RWPE2 (cell line): ENCODE measurements at regions not wholly inside any gene's neighbourhood (a gene's known extent, or its start where the extent isn't known, plus 50 kb on each side); places are given as distances from the start of the nearest gene placed in this dataset.

Experiments used
- ATAC-seq: fragments of 200-7000 bp; cut with Tn5 transposase; 3 replicates; pipeline ENCODE4 v1.9.1; 2021; ENCODE audit warnings: low read depth
- DNase-seq: peaks from one replicate; pipeline ENCODE4 v3.0.0-alpha.2; 2020; ENCODE audit warnings: low spot score
- H3K27ac ChIP-seq: fragments of 450-650 bp; 2 replicates; pipeline ENCODE4 v1.5.1; 2017; ENCODE audit warnings: mild to moderate bottlenecking; ENCODE audit not compliant: poor library complexity, severe bottlenecking
- H3K27me3 ChIP-seq: fragments of 250-450 bp; sonication (Bioruptor Pico); 2 replicates; pipeline ENCODE4 v1.5.1; 2021; ENCODE audit warnings: mild to moderate bottlenecking, moderate library complexity; ENCODE audit not compliant: insufficient read depth, poor library complexity, severe bottlenecking
- H3K36me3 ChIP-seq: fragments of 250-450 bp; sonication (Bioruptor Pico); 2 replicates; pipeline ENCODE4 v1.5.1; 2020; ENCODE audit warnings: low read depth, mild to moderate bottlenecking, moderate library complexity
- H3K4me1 ChIP-seq: fragments of 250-450 bp; sonication (Bioruptor Pico); 2 replicates; pipeline ENCODE4 v1.5.1; 2021; ENCODE audit warnings: mild to moderate bottlenecking, moderate library complexity; ENCODE audit not compliant: insufficient read depth, poor library complexity, severe bottlenecking
- H3K4me3 ChIP-seq: fragments of 250-450 bp; sonication (Bioruptor Pico); 2 replicates; pipeline ENCODE4 v1.5.1; 2021; ENCODE audit warnings: mild to moderate bottlenecking, moderate library complexity; ENCODE audit not compliant: severe bottlenecking
- H3K9me3 ChIP-seq: fragments of 250-450 bp; sonication (Bioruptor Pico); 2 replicates; pipeline ENCODE4 v1.5.1; 2021; ENCODE audit warnings: mild to moderate bottlenecking, moderate library complexity; ENCODE audit not compliant: severe bottlenecking
- TF ChIP-seq, protein P1 (sequence below): fragments of 450-650 bp; IDR thresholded peaks from one replicate; pipeline ENCODE4 v1.5.1; 2017; ENCODE audit warnings: mild to moderate bottlenecking, moderate library complexity; ENCODE audit not compliant: poor library complexity, severe bottlenecking

DNA sequence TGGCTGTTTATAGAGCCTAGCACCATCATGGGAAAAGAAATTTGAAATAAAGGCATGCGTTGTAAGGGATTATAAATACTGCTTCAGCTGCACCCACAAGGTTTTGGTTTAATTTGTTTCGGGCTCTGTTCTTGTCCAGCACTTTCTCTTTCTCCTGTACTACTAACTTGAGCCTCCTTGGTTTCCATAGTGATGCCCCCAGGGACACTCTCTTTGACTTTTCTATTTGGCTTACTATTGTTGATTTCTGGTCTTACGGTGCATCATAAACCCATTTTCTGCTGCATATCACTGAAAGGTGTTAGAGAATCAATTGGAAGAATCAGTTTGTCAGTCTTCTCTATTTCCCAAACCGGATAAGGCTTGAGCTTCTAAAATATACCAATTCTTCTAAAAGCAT, 1674.3 kb upstream of the RAG2 start:
- H3K4me1 ChIP-seq, result no peaks in the 10 kb centered on the region
- no peak overlapping the region for H3K4me3 ChIP-seq
- DNase-seq, result no peak
- TF ChIP-seq, protein P1, sequence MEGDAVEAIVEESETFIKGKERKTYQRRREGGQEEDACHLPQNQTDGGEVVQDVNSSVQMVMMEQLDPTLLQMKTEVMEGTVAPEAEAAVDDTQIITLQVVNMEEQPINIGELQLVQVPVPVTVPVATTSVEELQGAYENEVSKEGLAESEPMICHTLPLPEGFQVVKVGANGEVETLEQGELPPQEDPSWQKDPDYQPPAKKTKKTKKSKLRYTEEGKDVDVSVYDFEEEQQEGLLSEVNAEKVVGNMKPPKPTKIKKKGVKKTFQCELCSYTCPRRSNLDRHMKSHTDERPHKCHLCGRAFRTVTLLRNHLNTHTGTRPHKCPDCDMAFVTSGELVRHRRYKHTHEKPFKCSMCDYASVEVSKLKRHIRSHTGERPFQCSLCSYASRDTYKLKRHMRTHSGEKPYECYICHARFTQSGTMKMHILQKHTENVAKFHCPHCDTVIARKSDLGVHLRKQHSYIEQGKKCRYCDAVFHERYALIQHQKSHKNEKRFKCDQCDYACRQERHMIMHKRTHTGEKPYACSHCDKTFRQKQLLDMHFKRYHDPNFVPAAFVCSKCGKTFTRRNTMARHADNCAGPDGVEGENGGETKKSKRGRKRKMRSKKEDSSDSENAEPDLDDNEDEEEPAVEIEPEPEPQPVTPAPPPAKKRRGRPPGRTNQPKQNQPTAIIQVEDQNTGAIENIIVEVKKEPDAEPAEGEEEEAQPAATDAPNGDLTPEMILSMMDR, result no peak
- no peaks in the 10 kb centered on the region for H3K9me3 ChIP-seq
- no peaks in the 10 kb centered on the region for H3K36me3 ChIP-seq
- no peak for ATAC-seq
- H3K27ac ChIP-seq, result no peak overlapping the region
- H3K27me3 ChIP-seq, result no peaks in the 10 kb centered on the region

DNA sequence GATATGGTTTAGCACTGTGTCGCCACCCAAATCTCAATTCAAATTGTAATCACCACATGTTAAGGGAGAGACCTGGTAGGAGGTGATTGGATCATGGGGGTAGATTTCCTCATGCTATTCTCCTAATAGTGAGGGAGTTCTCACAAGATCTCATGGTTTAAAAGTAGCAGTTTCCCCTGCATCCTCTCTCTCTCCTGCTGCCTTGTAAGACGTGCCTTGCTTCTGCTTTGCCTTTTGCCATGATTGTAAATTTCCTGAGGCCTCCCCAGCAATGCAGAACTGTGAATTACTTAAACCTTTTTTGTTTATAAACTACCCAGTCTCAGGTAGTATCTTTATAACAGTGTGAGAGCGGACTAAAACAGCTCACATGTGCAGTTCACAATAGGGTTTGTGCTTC, 1668.7 kb upstream of the RAG2 start:
- no peaks in the 10 kb centered on the region for H3K9me3 ChIP-seq
- DNase-seq (no peak), ATAC-seq (no peak)
- H3K27ac ChIP-seq, result no peak overlapping the region
- no peaks in the 10 kb centered on the region for H3K36me3 ChIP-seq
- H3K4me1 ChIP-seq, result no peaks in the 10 kb centered on the region
- TF ChIP-seq, protein P1, result no peak
- no peak overlapping the region for H3K4me3 ChIP-seq
- H3K27me3 ChIP-seq, result no peaks in the 10 kb centered on the region

DNA sequence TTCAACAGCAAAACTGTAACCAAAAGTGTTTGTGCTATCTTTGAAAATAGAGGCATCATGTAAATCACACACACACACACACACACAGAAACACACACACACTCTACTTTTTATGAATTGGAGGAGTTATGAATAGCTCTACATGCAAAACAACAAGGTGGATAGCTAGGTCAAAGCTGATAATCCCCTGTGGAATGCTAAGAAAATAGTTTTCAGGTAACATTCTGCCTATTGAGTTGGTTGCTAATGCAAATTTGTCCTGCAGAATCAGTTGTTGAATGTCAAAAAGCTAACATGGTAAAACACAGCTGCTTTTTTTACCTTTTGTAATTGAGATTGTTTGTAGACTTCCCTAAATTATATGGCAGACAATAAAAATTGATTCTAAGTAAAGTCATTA, 1658.4 kb upstream of the RAG2 start:
- Histone ChIP-seq H3K36me3 (no peaks in the 10 kb centered on the region), H3K4me1 (no peaks in the 10 kb centered on the region), H3K27ac (no peak overlapping the region), H3K4me3 (no peak overlapping the region), H3K27me3 (no peaks in the 10 kb centered on the region), H3K9me3 (no peaks in the 10 kb centered on the region)
- TF ChIP-seq, protein P1, result no peak
- DNase-seq (no peak), ATAC-seq (no peak)

DNA sequence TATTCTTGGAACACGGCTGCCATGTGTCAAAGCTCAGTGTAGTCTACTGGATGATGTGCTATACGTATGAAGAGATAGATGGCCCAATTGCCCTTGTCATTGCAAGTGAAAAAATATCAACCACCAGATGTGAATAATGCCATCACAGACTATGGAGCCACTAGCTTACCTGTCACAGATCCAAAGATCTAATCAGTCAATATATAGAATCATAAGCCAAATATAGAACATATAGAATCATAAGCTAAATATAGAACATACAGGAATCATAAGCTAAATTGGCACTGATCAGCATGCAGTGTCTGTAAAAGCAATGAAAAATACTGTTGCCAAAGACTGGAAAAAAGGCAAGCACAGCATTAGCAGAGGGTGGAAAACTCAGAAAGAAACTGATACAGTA, 1656.9 kb upstream of the RAG2 start:
- H3K4me1 ChIP-seq, result no peaks in the 10 kb centered on the region
- no peaks in the 10 kb centered on the region for H3K9me3 ChIP-seq
- DNase-seq (no peak), ATAC-seq (no peak)
- TF ChIP-seq, protein P1, result no peak
- H3K27ac ChIP-seq, result no peak overlapping the region
- H3K4me3 ChIP-seq, result no peak overlapping the region
- no peaks in the 10 kb centered on the region for H3K27me3 ChIP-seq
- H3K36me3 ChIP-seq, result no peaks in the 10 kb centered on the region

DNA sequence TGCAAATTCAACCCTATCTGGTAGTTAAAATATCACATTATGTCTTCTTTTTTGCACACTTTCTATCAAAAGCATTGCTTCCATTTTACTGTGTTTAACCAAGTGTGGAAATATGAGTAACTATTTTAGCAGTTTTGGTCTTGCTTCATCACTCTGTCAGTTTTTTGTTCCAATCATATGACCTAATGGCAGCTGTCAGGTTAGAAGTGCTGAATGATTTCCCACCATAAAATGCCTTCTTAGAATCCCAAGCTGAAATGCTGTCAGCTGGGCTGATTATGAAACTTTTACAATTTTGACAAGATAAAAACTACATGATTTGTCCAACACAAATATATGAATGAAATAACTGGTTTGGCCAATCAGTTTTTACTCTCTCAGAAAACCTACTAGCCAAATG, 1654.6 kb upstream of the RAG2 start:
- Histone ChIP-seq H3K4me3 (no peak overlapping the region), H3K4me1 (no peaks in the 10 kb centered on the region), H3K9me3 (no peaks in the 10 kb centered on the region), H3K27me3 (no peaks in the 10 kb centered on the region), H3K27ac (no peak overlapping the region), H3K36me3 (no peaks in the 10 kb centered on the region)
- DNase-seq (no peak), ATAC-seq (no peak)
- TF ChIP-seq, protein P1, result no peak
